ENCODE measurements at regions not wholly inside any gene's neighbourhood (a gene's known extent, or its start where the extent isn't known, plus 50 kb on each side); places are given as distances from the start of the nearest gene placed in this dataset.

- Histone ChIP-seq H3K27ac (no peak overlapping the region), H3K9me3 (no peaks in the 10 kb centered on the region), H3K36me3 (no peaks in the 10 kb centered on the region), H3K4me1 (ENCODE audit: control insufficient read depth in 1 of 2, low read depth in 2 of 2) (no peaks in the 10 kb centered on the region), H3K27me3 (replicated peaks; ENCODE audit: insufficient read depth) (no peaks in the 10 kb centered on the region), H3K4me3 (no peak overlapping the region)
- ATAC-seq (ENCODE audit: insufficient number of reproducible peaks, low FRiP score, low read depth) = no peak
- DNase-seq (ENCODE audit: low spot score) = no peak
- no peak for TF ChIP-seq CTCF (IDR thresholded peaks at IDR 0.05)
Measured at GRCh38 chr7:149644754-149645153, 128.6 kb downstream of the ZNF467 start.

GRCh38 chr7:149642589-149642988 lies 130.8 kb downstream of the ZNF467 start:
- no peaks in the 10 kb centered on the region for H3K27me3 ChIP-seq (replicated peaks; ENCODE audit: insufficient read depth)
- no peak overlapping the region for H3K4me3 ChIP-seq
- TF ChIP-seq CTCF (IDR thresholded peaks at IDR 0.05) = no peak
- H3K27ac ChIP-seq = no peak overlapping the region
- DNase-seq (ENCODE audit: low spot score) = no peak
- H3K36me3 ChIP-seq = no peaks in the 10 kb centered on the region
- H3K9me3 ChIP-seq = no peaks in the 10 kb centered on the region
- H3K4me1 ChIP-seq (ENCODE audit: control insufficient read depth in 1 of 2, low read depth in 2 of 2) = no peaks in the 10 kb centered on the region
- ATAC-seq (ENCODE audit: insufficient number of reproducible peaks, low FRiP score, low read depth) = no peak

- DNase-seq (ENCODE audit: low spot score) = no peak
Measured at GRCh38 chr7:149638566-149639320, 134.6 kb downstream of the ZNF467 start.

GRCh38 chr7:149637911-149638565 lies 135.3 kb downstream of the ZNF467 start:
- H3K27ac ChIP-seq = no peak overlapping the region
- no peaks in the 10 kb centered on the region for H3K27me3 ChIP-seq (replicated peaks; ENCODE audit: insufficient read depth)
- DNase-seq (ENCODE audit: low spot score) (no peak), ATAC-seq (ENCODE audit: insufficient number of reproducible peaks, low FRiP score, low read depth) (no peak)
- no peaks in the 10 kb centered on the region for H3K4me1 ChIP-seq (ENCODE audit: control insufficient read depth in 1 of 2, low read depth in 2 of 2)
- H3K9me3 ChIP-seq = no peaks in the 10 kb centered on the region
- no peaks in the 10 kb centered on the region for H3K36me3 ChIP-seq
- no peak for TF ChIP-seq CTCF (IDR thresholded peaks at IDR 0.05)
- H3K4me3 ChIP-seq = no peak overlapping the region

More at GRCh38 chr7:149638566-149639320, 134.6 kb downstream of the ZNF467 start:
- H3K36me3 ChIP-seq = no peaks in the 10 kb centered on the region
- H3K9me3 ChIP-seq = no peaks in the 10 kb centered on the region
- H3K4me3 ChIP-seq = no peak overlapping the region
- ATAC-seq (ENCODE audit: insufficient number of reproducible peaks, low FRiP score, low read depth) = no peak
- H3K27me3 ChIP-seq (replicated peaks; ENCODE audit: insufficient read depth) = no peaks in the 10 kb centered on the region
- TF ChIP-seq CTCF (IDR thresholded peaks at IDR 0.05) = no peak
- no peak overlapping the region for H3K27ac ChIP-seq
- H3K4me1 ChIP-seq (ENCODE audit: control insufficient read depth in 1 of 2, low read depth in 2 of 2) = no peaks in the 10 kb centered on the region

GRCh38 chr7:149635561-149636329 lies 137.6 kb downstream of the ZNF467 start:
- ATAC-seq (ENCODE audit: insufficient number of reproducible peaks, low FRiP score, low read depth) (no peak), DNase-seq (ENCODE audit: low spot score) (no peak)

More at GRCh38 chr7:149635561-149636329, 137.6 kb downstream of the ZNF467 start:
- TF ChIP-seq CTCF (IDR thresholded peaks at IDR 0.05) = no peak
- H3K4me1 ChIP-seq (ENCODE audit: control insufficient read depth in 1 of 2, low read depth in 2 of 2) = no peaks in the 10 kb centered on the region
- no peaks in the 10 kb centered on the region for H3K36me3 ChIP-seq
- no peak overlapping the region for H3K27ac ChIP-seq
- H3K9me3 ChIP-seq = no peaks in the 10 kb centered on the region
- no peaks in the 10 kb centered on the region for H3K27me3 ChIP-seq (replicated peaks; ENCODE audit: insufficient read depth)
- H3K4me3 ChIP-seq = no peak overlapping the region

Measured in thoracic aorta (tissue), 2 donors.